ENCODE measurements at regions not wholly inside any gene's neighbourhood (a gene's known extent, or its start where the extent isn't known, plus 50 kb on each side); places are given as distances from the start of the nearest gene placed in this dataset.

GRCh38 chr4:12507868-12508481 is 976.2 kb downstream of the RAB28 start:
- TF ChIP-seq BHLHE40 (IDR thresholded peaks at IDR 0.05; ENCODE audit: low read length) (no peak), THYN1 (CRISPR knock-in tag; IDR thresholded peaks at IDR 0.05; ENCODE audit: borderline replicate concordance, low read depth) (no peak), RFX5 (IDR thresholded peaks at IDR 0.05; ENCODE audit: low read depth, low read length) (no peak), POLR2A (IDR thresholded peaks at IDR 0.05; ENCODE audit: insufficient read depth in 1 of 2, low read depth in 2 of 2, low read length in 2 of 2) (no peak), ETV5 (CRISPR knock-in tag; IDR thresholded peaks at IDR 0.05; ENCODE audit: borderline replicate concordance) (no peak), USF2 (IDR thresholded peaks at IDR 0.05; ENCODE audit: low read depth, low read length) (no peak), USF2 (CRISPR knock-in tag; IDR thresholded peaks at IDR 0.05; ENCODE audit: borderline replicate concordance) (no peak)

All from HepG2 (cell line).